Skin of body (tissue), 1 donor: ENCODE measurements at regions not wholly inside any gene's neighbourhood (a gene's known extent, or its start where the extent isn't known, plus 50 kb on each side); places are given as distances from the start of the nearest gene placed in this dataset.

Experiments
- DNase-seq: peaks from one replicate; lab custom pipeline; 2025; lab: John Stamatoyannopoulos, UW

- no peak for DNase-seq
Observed at GRCh38 chr4:182015893-182016292, 227.3 kb upstream of the TENM3 start.

- no peak for DNase-seq
Observed at GRCh38 chr4:182017038-182017437, 226.2 kb upstream of the TENM3 start.

GRCh38 chr4:182018691-182019090 is 224.5 kb upstream of the TENM3 start:
- no peak for DNase-seq

- DNase-seq = no peak
Observed at GRCh38 chr4:182019148-182019652, 224.0 kb upstream of the TENM3 start.

- DNase-seq = no peak
Observed at GRCh38 chr4:182022909-182023308, 220.3 kb upstream of the TENM3 start.

GRCh38 chr4:182023469-182023868 is 219.7 kb upstream of the TENM3 start:
- no peak for DNase-seq

GRCh38 chr4:182042945-182043344 is 200.3 kb upstream of the TENM3 start:
- DNase-seq = no peak

- DNase-seq = no peak
Observed at GRCh38 chr4:182048871-182049270, 194.3 kb upstream of the TENM3 start.

GRCh38 chr4:182056866-182057265 is 186.3 kb upstream of the TENM3 start:
- no peak for DNase-seq

GRCh38 chr4:182062458-182062857 is 180.7 kb upstream of the TENM3 start:
- DNase-seq = no peak

GRCh38 chr4:182062936-182063335 is 180.3 kb upstream of the TENM3 start:
- no peak for DNase-seq

- DNase-seq = no peak
Observed at GRCh38 chr4:182063651-182064050, 179.6 kb upstream of the TENM3 start.

GRCh38 chr4:182065255-182065654 is 177.9 kb upstream of the TENM3 start:
- no peak for DNase-seq

GRCh38 chr4:182066037-182066436 is 177.2 kb upstream of the TENM3 start:
- no peak for DNase-seq

- DNase-seq = no peak
Observed at GRCh38 chr4:182067828-182068227, 175.4 kb upstream of the TENM3 start.

GRCh38 chr4:182068920-182069319 is 174.3 kb upstream of the TENM3 start:
- DNase-seq = no peak

GRCh38 chr4:182073278-182073677 is 169.9 kb upstream of the TENM3 start:
- DNase-seq = no peak

GRCh38 chr4:182074139-182074538 is 169.1 kb upstream of the TENM3 start:
- DNase-seq = no peak

- DNase-seq = no peak
Observed at GRCh38 chr4:182074810-182075209, 168.4 kb upstream of the TENM3 start.

- no peak for DNase-seq
Observed at GRCh38 chr4:182082910-182083309, 160.3 kb upstream of the TENM3 start.

- no peak for DNase-seq
Observed at GRCh38 chr4:182083671-182084410, 159.4 kb upstream of the TENM3 start.

GRCh38 chr4:182085051-182085480 is 158.1 kb upstream of the TENM3 start:
- no peak for DNase-seq

- DNase-seq = no peak
Observed at GRCh38 chr4:182089326-182089725, 153.9 kb upstream of the TENM3 start.

GRCh38 chr4:182090186-182090585 is 153.0 kb upstream of the TENM3 start:
- no peak for DNase-seq
